Trophoblast cell (in vitro differentiated cells and primary cell): ENCODE measurements at regions not wholly inside any gene's neighbourhood (a gene's known extent, or its start where the extent isn't known, plus 50 kb on each side); places are given as distances from the start of the nearest gene placed in this dataset.

ENCODE experiments used
- DNase-seq, 2 donors: peaks; one replicate each; pipeline ENCODE4 v3.0.0-alpha.2; 2016
- H2AFZ ChIP-seq: 2 replicates; pipeline ENCODE4 v1.6.1; 2013; ENCODE audit warnings: low read length, moderate library complexity, mild to moderate bottlenecking; ENCODE audit not compliant: insufficient read depth, poor library complexity
- H2AK5ac ChIP-seq: 2 replicates; pipeline ENCODE4 v1.6.1; 2013; ENCODE audit warnings: mild to moderate bottlenecking, low read length
- H2BK120ac ChIP-seq: 2 replicates; pipeline ENCODE4 v1.6.1; 2013; ENCODE audit warnings: low read length, mild to moderate bottlenecking, moderate library complexity; ENCODE audit not compliant: insufficient read depth, poor library complexity
- H2BK12ac ChIP-seq: 2 replicates; pipeline ENCODE4 v1.6.1; 2013; ENCODE audit warnings: mild to moderate bottlenecking, low read length, moderate library complexity
- H2BK5ac ChIP-seq: 2 replicates; pipeline ENCODE4 v1.6.1; 2013; ENCODE audit warnings: low read length, low read depth, moderate library complexity, mild to moderate bottlenecking; ENCODE audit not compliant: poor library complexity
- H3K14ac ChIP-seq: 2 replicates; pipeline ENCODE4 v1.6.1; 2013; ENCODE audit warnings: mild to moderate bottlenecking, low read length
- H3K18ac ChIP-seq: 2 replicates; pipeline ENCODE4 v1.6.1; 2013; ENCODE audit warnings: mild to moderate bottlenecking, low read length
- H3K23ac ChIP-seq: 2 replicates; pipeline ENCODE4 v1.6.1; 2013; ENCODE audit warnings: low read length
- H3K27ac ChIP-seq: 2 replicates; pipeline ENCODE4 v1.5.1; 2013; ENCODE audit warnings: low read depth, mild to moderate bottlenecking, inconsistent platforms, low read length, moderate library complexity
- H3K27me3 ChIP-seq: 2 replicates; pipeline ENCODE4 v1.6.1; 2013; ENCODE audit warnings: inconsistent platforms, mild to moderate bottlenecking, low read length, moderate library complexity; ENCODE audit not compliant: insufficient read depth
- H3K36me3 ChIP-seq, 2 experiments: 1 replicate in 1 of 2; 2 replicates in 1 of 2; pipeline ENCODE4 v1.6.1; 2013; ENCODE audit warnings: low read length in 2 of 2, mild to moderate bottlenecking in 2 of 2, moderate library complexity in 1 of 2; ENCODE audit not compliant: insufficient read depth in 2 of 2, control insufficient read depth in 1 of 2
- H3K4ac ChIP-seq: 2 replicates; pipeline ENCODE4 v1.6.1; 2013; ENCODE audit warnings: low read depth, mild to moderate bottlenecking, low read length, moderate library complexity
- H3K4me1 ChIP-seq, 2 experiments: 1 replicate in 1 of 2; 2 replicates in 1 of 2; pipeline ENCODE4 v1.6.1; 2013; ENCODE audit warnings: low read length in 2 of 2, mild to moderate bottlenecking in 2 of 2, moderate library complexity in 1 of 2; ENCODE audit not compliant: insufficient read depth in 2 of 2, control insufficient read depth in 1 of 2
- H3K4me2 ChIP-seq: 2 replicates; pipeline ENCODE4 v1.6.1; 2013; ENCODE audit warnings: inconsistent platforms, mild to moderate bottlenecking, low read length, moderate library complexity
- H3K4me3 ChIP-seq: 2 replicates; pipeline ENCODE4 v1.5.1; 2013; ENCODE audit warnings: mild to moderate bottlenecking, low read depth, low read length, inconsistent platforms
- H3K79me1 ChIP-seq: one replicate; pipeline ENCODE4 v1.6.1; 2013; ENCODE audit warnings: low read length
- H3K79me2 ChIP-seq: 2 replicates; pipeline ENCODE4 v1.6.1; 2013; ENCODE audit warnings: low read length, mild to moderate bottlenecking; ENCODE audit not compliant: control insufficient read depth, insufficient read depth, poor library complexity
- H3K9ac ChIP-seq: 2 replicates; pipeline ENCODE4 v1.6.1; 2013; ENCODE audit warnings: mild to moderate bottlenecking, low read length
- H3K9me3 ChIP-seq: 2 replicates; pipeline ENCODE4 v1.6.1; 2013; ENCODE audit warnings: low read depth, mild to moderate bottlenecking, control low read depth, inconsistent platforms, low read length; ENCODE audit not compliant: insufficient read depth
- H4K12ac ChIP-seq: 2 replicates; pipeline ENCODE4 v1.6.1; 2013; ENCODE audit warnings: low read depth, mild to moderate bottlenecking, low read length, moderate library complexity
- H4K8ac ChIP-seq: 2 replicates; pipeline ENCODE4 v1.6.1; 2013; ENCODE audit warnings: low read depth, mild to moderate bottlenecking, low read length, moderate library complexity
- H4K91ac ChIP-seq: one replicate; pipeline ENCODE4 v1.6.1; 2013; ENCODE audit warnings: low read depth, mild to moderate bottlenecking, low read length, moderate library complexity
- WGBS: extraction: QIAGEN DNeasy Blood & Tissue Kit; methylation state at CpG from one replicate; pipeline ENCODE4 v1.1.7; 2013; ENCODE audit warnings: missing lambda C conversion rate; ENCODE audit not compliant: insufficient read length, insufficient coverage; ENCODE audit errors: extremely low coverage; 5-methylcytosine and 5-hydroxymethylcytosine counted together

DNA sequence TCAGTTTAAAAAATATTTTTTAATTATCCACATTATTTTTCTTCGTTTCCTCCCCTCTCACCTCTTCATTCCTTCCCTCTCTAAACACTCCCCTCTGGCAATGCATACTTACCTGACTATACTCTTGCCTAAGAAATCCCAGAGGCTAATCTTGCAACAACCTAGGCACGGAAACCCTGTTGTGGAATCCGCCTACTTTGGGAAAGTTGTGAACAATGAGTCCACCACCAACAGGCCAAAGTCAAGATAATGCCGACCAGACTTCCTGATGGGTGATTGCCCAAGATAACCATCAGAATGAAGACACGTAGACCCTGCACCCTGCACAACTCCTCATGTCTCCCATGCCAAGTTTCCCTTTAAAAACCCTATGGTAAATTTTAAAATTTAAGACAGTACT is 521.5 kb downstream of the KIF20B start:
- H3K4me2 ChIP-seq = no peak overlapping the region
- peak overlapping the region; percentile 77 for H4K91ac ChIP-seq
- H3K14ac ChIP-seq = peak overlapping the region; percentile 66
- H2BK12ac ChIP-seq = peak overlapping the region; percentile 97
- peak overlapping the region; percentile 97 for H2BK120ac ChIP-seq
- no peak overlapping the region for H2AFZ ChIP-seq
- H3K23ac ChIP-seq = no peak overlapping the region
- no peak overlapping the region for H3K18ac ChIP-seq
- 100% methylated on average over 1 of the region's 5 CpGs for WGBS
- H3K36me3 ChIP-seq = no peaks in the 10 kb centered on the region
- H3K27me3 ChIP-seq = no peaks in the 10 kb centered on the region
- H3K79me1 ChIP-seq = peaks cover 23% of the 10 kb centered on the region
- H3K4me3 ChIP-seq = no peak overlapping the region
- no peaks in the 10 kb centered on the region for H3K9me3 ChIP-seq
- peak overlapping the region; percentile 98 for H2BK5ac ChIP-seq
- no peak overlapping the region for H3K4ac ChIP-seq
- peaks cover 4 to 7% of the 10 kb centered on the region in 2 experiments for H3K4me1 ChIP-seq
- no peak overlapping the region for H2AK5ac ChIP-seq
- peaks cover 2% of the 10 kb centered on the region for H3K79me2 ChIP-seq
- peak; percentile 85 to 97 for DNase-seq
- H3K27ac ChIP-seq = peak overlapping the region; percentile 97
- H4K8ac ChIP-seq = peak overlapping the region; percentile 79
- H3K9ac ChIP-seq = no peak overlapping the region
- no peak overlapping the region for H4K12ac ChIP-seq

DNA sequence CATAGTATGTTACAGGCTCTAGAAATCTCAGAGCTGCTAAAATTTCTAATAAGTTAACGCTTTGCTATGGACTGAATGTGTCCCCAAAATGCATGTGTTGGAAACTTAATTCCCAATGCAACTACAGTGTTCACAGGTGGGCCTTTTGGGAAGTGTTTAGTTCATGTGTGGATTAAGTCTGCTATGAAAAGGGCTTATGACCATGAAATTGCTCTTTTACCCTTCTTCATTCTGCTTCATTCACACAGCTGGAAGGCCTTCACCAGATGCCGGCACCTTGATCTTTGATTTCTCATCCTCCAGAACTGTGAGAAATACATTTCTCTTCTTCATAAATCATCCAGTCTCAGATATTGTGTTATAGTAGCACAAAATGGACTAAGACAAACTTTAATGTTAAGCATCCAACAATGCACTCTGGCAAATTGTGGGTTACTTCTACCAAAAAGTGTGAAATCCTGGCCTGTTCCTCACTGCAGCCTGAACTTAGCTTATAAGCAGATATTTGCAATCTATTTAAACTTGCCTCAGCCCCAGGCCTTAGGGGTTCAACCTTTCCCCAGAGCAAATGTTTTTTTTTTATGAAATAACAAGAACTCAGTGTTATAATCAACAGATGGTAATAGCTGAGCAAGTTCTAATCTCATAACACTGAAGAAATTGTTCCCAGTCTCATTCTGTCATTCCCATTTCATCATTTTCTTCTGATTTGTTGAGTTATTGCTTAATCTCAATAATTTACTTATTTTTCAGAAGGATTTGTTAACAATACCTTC is 523.6 kb downstream of the KIF20B start:
- Histone ChIP-seq H2AFZ (no peak overlapping the region), H4K8ac (no peak overlapping the region), H3K27ac (peak overlapping the region; percentile 97), H2BK12ac (peak overlapping the region; percentile 98), H3K14ac (no peak overlapping the region), H3K18ac (no peak overlapping the region), H3K27me3 (no peaks in the 10 kb centered on the region), H3K9me3 (no peaks in the 10 kb centered on the region), H3K36me3 (no peaks in the 10 kb centered on the region), H3K4me2 (no peak overlapping the region), H2BK120ac (peak overlapping the region; percentile 92), H3K4me3 (no peak overlapping the region), H3K4ac (no peak overlapping the region), H2AK5ac (no peak overlapping the region), H3K4me1 (peaks cover 4 to 7% of the 10 kb centered on the region in 2 experiments), H4K91ac (peak overlapping the region; percentile 61), H3K9ac (no peak overlapping the region), H2BK5ac (peak overlapping the region; percentile 95), H3K79me1 (peaks cover 21% of the 10 kb centered on the region), H3K23ac (no peak overlapping the region), H3K79me2 (peaks cover 2% of the 10 kb centered on the region), H4K12ac (no peak overlapping the region)
- no peak for DNase-seq
- no CpG with 5 or more reads among the region's 2 CpGs for WGBS

DNA sequence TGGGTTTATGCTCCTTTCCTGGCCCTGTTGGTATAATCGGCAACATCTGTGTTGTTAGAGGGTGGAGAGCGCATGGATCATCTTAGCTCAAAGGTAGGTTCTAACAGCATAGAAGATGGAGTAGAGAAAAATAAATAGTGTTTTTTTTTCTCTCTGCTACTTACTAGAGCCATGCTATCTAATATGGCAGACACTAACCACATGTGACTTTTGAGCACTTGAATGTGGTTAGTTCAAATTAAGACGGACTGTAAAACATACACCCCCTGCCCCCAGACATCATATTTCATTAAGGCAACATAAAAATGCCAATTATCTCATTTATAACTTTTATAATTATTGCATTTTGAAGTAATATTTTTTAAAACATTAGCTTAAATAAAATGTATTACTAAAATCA is 525.1 kb downstream of the KIF20B start:
- H3K4ac ChIP-seq = peak overlapping the region; percentile 83
- peak overlapping the region; percentile 96 for H2BK120ac ChIP-seq
- no peak for DNase-seq
- peaks cover 18% of the 10 kb centered on the region for H3K79me1 ChIP-seq
- H4K8ac ChIP-seq = peak overlapping the region; percentile 73
- H3K4me1 ChIP-seq = peaks cover 4 to 7% of the 10 kb centered on the region in 2 experiments
- H3K9me3 ChIP-seq = no peaks in the 10 kb centered on the region
- no peak overlapping the region for H3K9ac ChIP-seq
- H3K4me3 ChIP-seq = no peak overlapping the region
- H2AFZ ChIP-seq = no peak overlapping the region
- peak overlapping the region; percentile 91 for H2AK5ac ChIP-seq
- peak overlapping the region; percentile 79 for H2BK5ac ChIP-seq
- no peak overlapping the region for H3K23ac ChIP-seq
- H3K79me2 ChIP-seq = peaks cover 2% of the 10 kb centered on the region
- peak overlapping the region; percentile 80 for H4K91ac ChIP-seq
- H2BK12ac ChIP-seq = peak overlapping the region; percentile 92
- H3K14ac ChIP-seq = peak overlapping the region; percentile 84
- H3K18ac ChIP-seq = no peak overlapping the region
- no CpG with 5 or more reads among the region's 3 CpGs for WGBS
- H3K27ac ChIP-seq = no peak overlapping the region
- H3K36me3 ChIP-seq = no peaks in the 10 kb centered on the region
- no peak overlapping the region for H4K12ac ChIP-seq
- H3K27me3 ChIP-seq = no peaks in the 10 kb centered on the region
- no peak overlapping the region for H3K4me2 ChIP-seq

DNA sequence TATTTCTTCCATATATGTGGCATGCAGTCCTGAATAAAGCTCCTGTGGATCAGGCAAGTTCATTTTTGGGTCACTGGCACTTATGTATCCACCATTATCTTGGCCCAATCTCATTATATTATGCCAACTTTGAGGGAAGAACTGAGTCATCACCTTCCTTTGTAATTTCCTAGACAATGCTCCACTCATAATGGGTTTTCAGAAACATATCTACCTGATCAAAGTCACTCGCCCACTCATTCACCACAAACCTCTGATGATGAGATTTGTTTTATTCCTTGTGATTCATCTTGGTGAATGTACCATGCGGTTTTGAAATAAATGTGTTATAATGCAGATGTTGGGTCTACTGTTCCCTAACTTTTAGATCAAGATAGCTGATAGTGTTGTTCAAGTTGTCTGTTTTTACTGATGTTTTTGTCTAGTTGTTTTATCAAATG is 525.8 kb downstream of the KIF20B start:
- Histone ChIP-seq H3K36me3 (no peaks in the 10 kb centered on the region), H3K4me1 (peaks cover 4 to 7% of the 10 kb centered on the region in 2 experiments), H4K91ac (no peak overlapping the region), H2AFZ (no peak overlapping the region), H3K79me2 (peaks cover 2% of the 10 kb centered on the region), H2AK5ac (no peak overlapping the region), H3K27ac (no peak overlapping the region), H3K4ac (no peak overlapping the region), H3K27me3 (no peaks in the 10 kb centered on the region), H3K4me2 (no peak overlapping the region), H3K18ac (no peak overlapping the region), H2BK120ac (no peak overlapping the region), H3K4me3 (no peak overlapping the region), H3K79me1 (peaks cover 16% of the 10 kb centered on the region), H3K23ac (no peak overlapping the region), H4K12ac (no peak overlapping the region), H3K9ac (no peak overlapping the region), H4K8ac (no peak overlapping the region), H2BK5ac (no peak overlapping the region), H2BK12ac (no peak overlapping the region), H3K9me3 (no peaks in the 10 kb centered on the region), H3K14ac (no peak overlapping the region)
- DNase-seq = no peak
- no CpG with 5 or more reads among the region's 2 CpGs for WGBS
